GM21723 (cell line): ENCODE measurements at regions not wholly inside any gene's neighbourhood (a gene's known extent, or its start where the extent isn't known, plus 50 kb on each side); places are given as distances from the start of the nearest gene placed in this dataset.
"Not testable (repeated sequence)": the region's sequence is repeated elsewhere in the genome, so short reads cannot be mapped to it uniquely, and the experiment has no call there.

ENCODE experiments used
- ATAC-seq: cut with Tn5 transposase; IDR thresholded peaks from one replicate; pipeline ENCODE4 v1.9.1; 2021; ENCODE audit warnings: mild to moderate bottlenecking, moderate library complexity; ENCODE audit not compliant: unreplicated experiment

DNA sequence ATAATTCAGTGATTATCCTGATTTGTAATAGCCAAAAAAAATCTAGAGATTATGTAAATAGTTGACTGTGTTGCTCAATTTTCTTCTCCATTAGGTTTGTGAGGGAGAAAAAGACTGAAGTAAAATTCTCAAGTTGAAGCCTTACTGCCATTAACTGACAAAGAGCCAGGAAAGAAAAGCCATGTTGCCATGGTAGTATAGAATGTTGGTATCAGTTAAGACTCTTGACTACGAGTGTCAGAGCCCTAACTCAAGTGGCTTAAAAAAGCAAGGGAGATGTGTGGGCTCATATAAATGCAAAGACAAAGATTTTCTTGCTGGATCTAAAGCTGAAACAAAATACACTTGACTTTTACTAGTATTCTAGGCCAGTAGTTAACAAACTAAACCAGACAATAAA lies 571.7 kb downstream of the KCTD16 start:
- ATAC-seq, result no peak

DNA sequence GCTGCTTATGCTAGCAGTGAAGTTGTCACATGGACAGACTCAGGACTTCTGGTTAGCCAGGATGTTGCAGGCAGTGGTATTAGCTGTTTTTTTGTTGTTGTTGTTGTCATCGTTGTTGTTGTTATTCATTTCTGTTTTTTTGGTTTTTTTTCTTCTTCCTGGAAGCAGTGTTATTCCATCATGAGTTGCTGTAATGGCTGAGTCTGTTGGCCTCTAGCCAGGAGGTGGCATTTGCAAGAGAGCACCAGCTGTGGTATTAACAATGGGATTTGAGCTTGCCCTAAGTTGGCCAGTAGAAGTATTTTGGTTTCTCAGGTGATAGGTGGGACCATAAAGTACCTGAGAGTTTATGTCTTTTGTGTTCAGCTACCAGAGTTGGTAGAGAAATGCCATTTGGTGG lies 561.1 kb downstream of the KCTD16 start:
- no peak for ATAC-seq

DNA sequence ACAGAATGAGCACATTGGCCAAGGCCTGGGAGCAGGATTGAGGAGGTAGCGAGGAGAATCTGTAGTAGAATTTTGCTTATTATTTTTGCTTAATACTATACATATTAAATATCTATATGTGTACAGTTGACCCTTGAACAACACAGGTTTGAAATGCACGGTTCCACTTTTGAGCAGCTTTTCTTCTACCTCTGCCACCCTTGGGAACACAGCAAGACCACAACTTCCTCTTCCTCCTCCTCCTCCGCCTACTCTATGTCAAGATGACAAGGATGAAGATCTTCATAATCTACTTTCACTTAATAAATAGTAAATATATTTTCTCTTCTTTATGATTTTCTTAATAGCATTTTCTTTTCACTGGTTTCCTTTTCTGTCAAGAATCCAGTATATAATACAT lies 541.4 kb downstream of the KCTD16 start:
- peak; percentile 98 for ATAC-seq

GRCh38 chr5:144711172-144711571 lies 540.5 kb downstream of the KCTD16 start:
- no peak for ATAC-seq

DNA sequence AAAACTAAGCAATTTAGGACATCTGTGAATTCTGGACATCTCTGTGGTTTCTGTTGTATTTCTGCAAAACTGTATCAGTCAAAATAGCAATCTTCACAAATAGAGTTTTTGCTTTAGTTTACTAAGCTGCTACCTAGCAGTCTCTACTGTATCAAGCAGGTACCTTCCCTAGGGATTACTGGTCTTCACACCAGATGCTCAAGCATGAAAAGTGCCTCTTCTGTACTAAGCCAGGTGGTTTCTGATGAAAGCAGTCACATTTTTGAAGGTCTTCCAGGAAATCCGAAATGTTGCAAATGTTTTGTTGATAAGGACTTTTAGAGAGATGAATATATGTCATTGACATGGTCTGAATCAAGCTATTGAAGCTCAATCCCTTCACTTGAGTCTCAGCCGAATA lies 540.0 kb downstream of the KCTD16 start:
- ATAC-seq, result no peak

GRCh38 chr5:144703776-144704175 lies 533.1 kb downstream of the KCTD16 start:
- no peak for ATAC-seq

GRCh38 chr5:144698484-144698883 lies 527.8 kb downstream of the KCTD16 start:
- ATAC-seq, result no peak

- ATAC-seq, result no peak
Observed at GRCh38 chr5:144697847-144698262, 527.2 kb downstream of the KCTD16 start.

GRCh38 chr5:144691936-144692335 lies 521.3 kb downstream of the KCTD16 start:
- no peak for ATAC-seq

DNA sequence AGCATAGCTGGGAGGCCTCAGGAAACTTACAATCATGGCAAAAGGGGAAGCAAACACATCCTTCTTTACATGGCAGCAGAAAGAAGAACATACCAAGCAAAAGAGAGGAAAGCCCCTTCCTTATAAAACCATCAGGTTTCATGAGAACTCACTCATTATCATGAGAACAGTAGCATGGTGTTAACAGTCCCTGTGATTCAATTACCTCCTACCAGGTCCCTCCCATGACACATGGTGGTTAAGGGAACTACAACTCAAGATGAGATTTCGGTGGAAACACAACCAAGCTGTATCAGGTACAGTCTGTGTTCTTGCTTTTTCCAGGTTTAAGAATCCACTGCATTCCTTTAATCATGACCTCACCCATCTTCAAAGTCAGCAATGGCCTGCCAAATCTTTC lies 514.2 kb downstream of the KCTD16 start:
- no peak for ATAC-seq

DNA sequence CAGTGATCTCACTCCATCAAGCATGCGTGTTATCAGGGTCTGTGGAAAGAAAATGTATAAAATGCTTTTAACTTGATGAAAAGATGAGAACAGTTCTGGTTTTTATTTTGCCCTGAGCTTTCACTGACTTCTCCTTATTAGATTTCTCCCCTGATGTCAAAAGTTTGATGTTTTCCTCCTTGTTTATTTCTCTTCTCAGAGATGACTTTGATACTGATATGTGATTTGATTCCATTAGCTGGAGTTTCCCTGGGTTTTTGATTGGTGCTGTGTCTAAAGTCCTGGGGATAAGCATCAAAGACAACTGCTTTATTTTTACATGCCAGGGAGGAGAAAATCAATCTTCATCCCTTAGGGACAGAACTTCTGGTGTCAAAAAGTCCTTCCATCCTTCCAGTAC lies 510.0 kb downstream of the KCTD16 start:
- no peak for ATAC-seq

DNA sequence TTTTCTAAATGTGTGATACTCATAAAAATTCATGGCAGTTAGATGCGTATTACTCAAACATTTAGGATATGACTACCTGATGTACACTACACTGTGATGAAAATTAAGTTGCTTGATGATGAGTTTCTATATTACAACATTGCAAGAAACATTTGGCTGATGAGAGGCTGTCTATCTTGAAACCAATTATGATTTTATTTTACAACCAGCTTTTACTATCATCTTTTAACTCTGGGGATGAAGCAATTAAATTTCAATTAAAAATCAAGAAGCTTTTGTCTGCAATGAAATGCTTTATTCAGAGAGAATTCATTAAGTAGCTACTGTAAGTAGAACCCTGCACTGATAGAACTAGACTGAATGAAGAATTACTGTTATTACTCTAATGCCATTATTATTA lies 500.4 kb downstream of the KCTD16 start:
- no peak for ATAC-seq

DNA sequence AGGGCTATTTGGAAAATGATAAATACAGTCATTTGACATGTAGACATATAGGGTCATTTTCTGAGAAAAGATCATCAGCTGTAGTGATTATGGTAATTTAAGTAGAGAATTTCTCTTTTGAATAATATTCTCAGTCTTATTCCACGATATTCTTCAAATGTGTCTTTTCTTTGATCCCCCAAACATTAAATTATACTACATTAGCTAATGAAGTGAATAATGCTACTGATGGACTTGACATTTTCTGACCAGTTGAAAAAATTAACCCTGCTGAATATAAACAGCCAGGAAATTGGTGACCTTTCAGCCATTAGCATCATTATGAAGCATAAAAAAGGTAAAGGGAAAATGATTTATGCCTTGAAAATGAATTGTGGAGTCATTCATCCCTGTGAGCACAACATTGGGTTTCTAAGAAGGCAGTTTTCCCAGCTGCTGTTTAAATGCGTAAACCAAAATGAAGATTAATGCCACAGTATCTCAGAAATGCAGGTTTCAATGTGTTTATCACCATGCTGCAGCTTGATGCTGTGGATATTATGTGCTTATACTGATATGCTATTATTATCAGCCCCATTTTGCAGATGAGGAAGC lies 489.1 kb downstream of the KCTD16 start:
- ATAC-seq, result no peak

DNA sequence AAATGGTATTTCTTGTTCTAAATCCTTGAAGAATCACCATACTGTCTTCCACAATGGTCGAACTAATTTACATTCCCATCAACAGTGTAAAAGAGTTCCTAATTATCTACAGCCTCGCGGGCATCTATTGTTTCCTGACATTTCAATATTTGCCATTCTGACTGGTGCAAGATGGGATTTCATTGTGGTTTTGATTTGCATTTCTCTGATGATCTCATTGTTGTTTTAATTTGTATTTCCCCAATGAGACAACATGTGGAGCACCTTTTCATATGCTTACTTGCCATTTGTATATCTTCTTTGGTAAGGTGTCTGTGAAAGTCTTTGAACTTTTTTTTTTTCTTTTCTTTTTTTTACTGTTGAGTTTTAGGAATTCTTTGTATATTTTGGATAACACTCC lies 473.6 kb downstream of the KCTD16 start:
- no peak for ATAC-seq

DNA sequence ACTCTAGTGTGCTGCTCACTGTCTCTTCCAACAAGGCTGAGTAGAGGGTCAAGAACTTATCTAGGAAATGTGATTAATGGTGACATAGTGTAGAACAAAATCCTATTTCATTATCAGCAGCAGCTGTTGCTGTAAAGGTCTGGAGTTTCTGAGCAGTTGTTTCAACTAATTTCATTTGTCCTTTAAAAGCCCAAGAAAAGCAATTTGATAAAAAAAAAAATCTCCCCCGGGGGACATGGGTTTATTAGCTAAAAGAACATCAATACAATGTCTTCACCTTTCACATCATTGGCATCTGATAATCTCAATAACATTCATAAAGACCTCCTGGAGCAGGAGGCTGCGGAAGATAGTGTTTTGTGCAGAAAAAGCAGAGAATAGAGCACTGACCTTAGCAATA lies 468.1 kb downstream of the KCTD16 start:
- ATAC-seq, result no peak

GRCh38 chr5:144634138-144634537 lies 463.5 kb downstream of the KCTD16 start:
- no peak for ATAC-seq

DNA sequence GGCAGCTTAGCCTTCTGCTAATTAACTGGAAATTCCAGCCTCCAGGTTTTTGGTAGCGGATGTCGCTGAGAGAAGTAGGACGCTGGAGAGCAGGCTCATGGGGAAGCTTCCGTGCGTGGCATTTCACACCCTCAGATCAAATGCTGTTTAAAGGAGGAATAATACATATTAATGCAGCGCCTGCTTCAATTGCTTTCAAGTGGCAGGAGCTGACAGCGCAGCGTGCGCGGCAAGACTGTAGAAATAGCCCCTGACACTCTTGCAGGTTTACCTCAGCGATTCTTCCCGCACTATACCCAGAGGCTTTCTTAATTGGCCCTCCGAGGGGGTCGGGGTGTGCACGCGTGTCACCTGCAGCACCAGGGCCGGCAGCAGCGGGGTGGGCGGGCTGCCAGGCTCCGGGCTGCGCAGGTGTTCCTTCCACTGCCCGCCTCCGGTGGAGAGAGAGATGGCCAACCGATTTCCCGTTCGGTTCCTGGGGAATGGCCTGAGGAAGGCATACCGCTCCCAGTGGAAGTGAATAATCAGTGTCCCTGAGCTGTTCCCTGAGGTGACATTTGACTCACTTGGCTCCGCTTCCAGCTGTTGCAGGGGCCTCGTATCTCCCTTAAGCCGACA lies 427.9 kb downstream of the KCTD16 start:
- no peak for ATAC-seq

DNA sequence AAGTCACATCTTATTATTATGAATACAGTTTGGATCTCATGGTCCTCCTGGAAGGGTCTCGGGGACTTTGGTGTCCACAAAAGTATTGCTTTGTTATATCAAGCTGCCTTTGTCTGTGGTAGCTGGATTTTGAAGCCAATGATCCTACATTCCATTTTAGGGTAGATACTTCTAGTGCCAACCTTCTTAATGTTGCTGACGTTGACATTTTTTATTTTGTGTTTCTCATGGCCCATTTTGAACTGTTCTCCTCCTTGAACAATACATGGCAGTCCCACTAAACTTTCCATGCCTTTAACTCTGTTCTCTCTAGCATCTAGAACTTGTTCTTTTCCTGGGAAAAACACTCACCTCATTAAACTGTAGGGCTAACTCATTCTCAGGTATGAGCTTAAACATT lies 425.8 kb downstream of the KCTD16 start:
- ATAC-seq, result no peak

DNA sequence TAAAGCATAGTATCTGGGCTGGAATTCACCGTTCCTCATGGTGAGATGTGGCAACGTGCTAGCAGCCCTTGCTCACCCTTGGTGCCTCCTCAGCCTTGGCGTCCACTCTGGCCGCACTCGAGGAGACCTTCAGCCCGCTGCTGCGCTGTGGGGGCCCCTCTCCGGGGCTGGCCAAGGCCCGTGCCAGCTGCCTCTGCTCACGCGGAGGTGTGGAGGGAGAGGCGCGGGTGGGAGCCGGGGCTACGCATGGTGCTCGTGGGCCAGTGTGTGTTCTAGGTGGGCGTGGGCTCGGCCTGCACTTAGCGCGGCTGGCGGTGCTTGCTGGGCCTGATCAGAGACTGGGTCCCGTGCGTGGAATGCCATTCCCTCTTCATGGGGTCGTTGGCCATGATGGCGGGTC lies 424.2 kb downstream of the KCTD16 start:
- no peak for ATAC-seq

DNA sequence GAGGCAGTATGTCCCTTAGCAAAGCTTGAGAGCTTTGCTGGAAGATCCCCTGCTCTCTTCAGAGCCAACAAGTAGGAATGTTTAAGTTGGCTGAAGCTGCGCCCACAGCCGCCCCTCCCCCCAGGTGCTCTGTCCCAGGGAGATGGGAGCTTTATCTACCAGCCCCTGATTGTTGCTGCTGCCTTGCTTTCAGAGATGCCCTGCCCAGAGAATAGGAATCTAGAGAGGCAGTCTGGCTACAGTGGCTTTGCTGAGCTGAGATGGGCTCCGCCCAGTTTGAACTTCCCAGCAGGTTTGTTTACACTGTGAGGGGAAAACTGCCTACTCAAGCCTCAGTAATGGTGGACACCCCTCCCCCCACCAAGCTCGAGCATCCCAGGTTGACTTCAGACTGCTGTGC lies 423.6 kb downstream of the KCTD16 start:
- ATAC-seq, result not testable (repeated sequence)

- ATAC-seq, result no peak
Observed at GRCh38 chr5:144585681-144586080, 415.0 kb downstream of the KCTD16 start.

GRCh38 chr5:144583541-144584449 lies 413.1 kb downstream of the KCTD16 start:
- no peak for ATAC-seq
